IMR-90 (cell line): ENCODE measurements at regions not wholly inside any gene's neighbourhood (a gene's known extent, or its start where the extent isn't known, plus 50 kb on each side); places are given as distances from the start of the nearest gene placed in this dataset.
"Not testable (repeated sequence)": the region's sequence is repeated elsewhere in the genome, so short reads cannot be mapped to it uniquely, and the experiment has no call there.

Source experiments
- ATAC-seq: fragments of 200-7000 bp; cut with Tn5 transposase; 2 replicates; pipeline ENCODE4 v1.9.1; 2020; ENCODE audit warnings: low read depth, mild to moderate bottlenecking, moderate library complexity
- BruUV-seq: library from RNA; stranded (reverse); fragments of 400-500 nt; replicated peaks from 2 replicates; lab custom pipeline; 2021; lab: Mats Ljungman, UMichigan
- CTCF ChIA-PET: fragments of 300-600 bp; formaldehyde crosslinking; extraction: SDS; loops from one replicate; lab custom pipeline; 2021; ENCODE audit warnings: antibody characterized with exemption; lab: Yijun Ruan, JAX
- POLR2A ChIA-PET: fragments of 300-600 bp; sonication (Branson Sonifier 250); formaldehyde crosslinking; loops from one replicate; lab custom pipeline; 2022; ENCODE audit warnings: antibody characterized with exemption; ENCODE audit not compliant: unreplicated experiment; lab: Charles Lee
- DNase-seq: peaks from one replicate; pipeline ENCODE4 v3.0.0; 2013
- H2AFZ ChIP-seq: replicated peaks from 2 replicates; pipeline ENCODE3; 2013; ENCODE audit warnings: low read length, mild to moderate bottlenecking; ENCODE audit not compliant: poor library complexity
- H2AK5ac ChIP-seq: 2 replicates; pipeline ENCODE4 v1.6.1; 2013; ENCODE audit warnings: low read depth, low read length, inconsistent platforms
- H2AK9ac ChIP-seq: replicated peaks from 2 replicates; pipeline ENCODE3; 2013; ENCODE audit warnings: mild to moderate bottlenecking, low read depth, low read length, moderate library complexity; ENCODE audit not compliant: poor library complexity
- H2BK120ac ChIP-seq: 2 replicates; pipeline ENCODE4 v1.6.1; 2013; ENCODE audit warnings: low read depth, low read length, inconsistent platforms
- H2BK15ac ChIP-seq: 3 replicates; pipeline ENCODE4 v1.6.1; 2013; ENCODE audit warnings: low read depth, low read length, inconsistent platforms
- H2BK20ac ChIP-seq: 2 replicates; pipeline ENCODE4 v1.6.1; 2013; ENCODE audit warnings: low read depth, mild to moderate bottlenecking, inconsistent platforms, low read length, moderate library complexity
- H2BK5ac ChIP-seq: 2 replicates; pipeline ENCODE4 v1.6.1; 2013; ENCODE audit warnings: mild to moderate bottlenecking, low read depth, low read length, inconsistent platforms; ENCODE audit not compliant: poor library complexity, severe bottlenecking
- H3K14ac ChIP-seq: replicated peaks from 2 replicates; pipeline ENCODE4 v1.6.1; 2013; ENCODE audit warnings: low read depth, low read length, inconsistent platforms
- H3K18ac ChIP-seq: 2 replicates; pipeline ENCODE4 v1.6.1; 2013; ENCODE audit warnings: low read depth, low read length, control low read depth
- H3K23ac ChIP-seq: 2 replicates; pipeline ENCODE4 v1.6.1; 2013; ENCODE audit warnings: low read depth, low read length, inconsistent platforms
- H3K27ac ChIP-seq: 2 replicates; pipeline ENCODE4 v1.5.1; 2013; ENCODE audit warnings: mild to moderate bottlenecking, control low read depth, low read length; ENCODE audit not compliant: insufficient read depth
- H3K27me3 ChIP-seq: 2 replicates; pipeline ENCODE4 v1.6.1; 2013; ENCODE audit warnings: low read length; ENCODE audit not compliant: control insufficient read depth, insufficient read depth
- H3K36me3 ChIP-seq: 2 replicates; pipeline ENCODE4 v1.6.1; 2013; ENCODE audit warnings: low read length, mixed read lengths; ENCODE audit not compliant: control insufficient read depth, insufficient read depth
- H3K4ac ChIP-seq: 2 replicates; pipeline ENCODE4 v1.6.1; 2013; ENCODE audit warnings: low read depth, low read length, inconsistent platforms
- H3K4me1 ChIP-seq: 2 replicates; pipeline ENCODE4 v1.6.1; 2013; ENCODE audit warnings: low read length, mixed read lengths; ENCODE audit not compliant: control insufficient read depth, insufficient read depth
- H3K4me2 ChIP-seq: 2 replicates; pipeline ENCODE4 v1.6.1; 2013; ENCODE audit warnings: low read depth, mild to moderate bottlenecking, control low read depth, low read length, moderate library complexity
- H3K4me3 ChIP-seq: 2 replicates; pipeline ENCODE4 v1.5.1; 2013; ENCODE audit warnings: low read depth, mild to moderate bottlenecking, control low read depth, low read length, moderate library complexity; ENCODE audit not compliant: insufficient read depth
- H3K56ac ChIP-seq: 2 replicates; pipeline ENCODE4 v1.6.1; 2013; ENCODE audit warnings: low read length, inconsistent platforms; ENCODE audit not compliant: insufficient read depth; ENCODE audit errors: extremely low read depth
- H3K79me1 ChIP-seq, 2 experiments: 2 replicates each; pipeline ENCODE4 v1.6.1; 2013; ENCODE audit warnings: low read length in 2 of 2, inconsistent platforms in 1 of 2, low read depth in 1 of 2
- H3K9ac ChIP-seq: 2 replicates; pipeline ENCODE4 v1.6.1; 2013; ENCODE audit warnings: low read depth, low read length, control low read depth
- H3K9me1 ChIP-seq: 2 replicates; pipeline ENCODE4 v1.6.1; 2013; ENCODE audit warnings: low read length, inconsistent platforms; ENCODE audit not compliant: insufficient read depth
- H3K9me3 ChIP-seq: 2 replicates; pipeline ENCODE4 v1.6.1; 2013; ENCODE audit warnings: low read length; ENCODE audit not compliant: control insufficient read depth, insufficient read depth
- H4K20me1 ChIP-seq: 2 replicates; pipeline ENCODE4 v1.6.1; 2013; ENCODE audit warnings: low read length, inconsistent platforms; ENCODE audit not compliant: insufficient read depth
- H4K5ac ChIP-seq: 2 replicates; pipeline ENCODE4 v1.6.1; 2013; ENCODE audit warnings: mild to moderate bottlenecking, low read depth, low read length, control low read depth
- H4K8ac ChIP-seq, 2 experiments: 2 replicates each; pipeline ENCODE4 v1.6.1; 2013; ENCODE audit warnings: low read depth in 2 of 2, low read length in 2 of 2, control low read depth in 1 of 2, inconsistent platforms in 1 of 2
- H4K91ac ChIP-seq: 2 replicates; pipeline ENCODE4 v1.6.1; 2013; ENCODE audit warnings: low read depth, low read length, inconsistent platforms; ENCODE audit not compliant: insufficient read depth
- CHD1 ChIP-seq: IDR thresholded peaks from 2 replicates; pipeline ENCODE4 v1.6.1; 2012; ENCODE audit warnings: low read depth, low read length, improper control_type of control experiment
- FOS ChIP-seq: fragments of 150-350 bp; IDR thresholded peaks from 2 replicates; pipeline ENCODE4 v1.6.1; 2016; ENCODE audit warnings: low read depth, low read length
- MAZ ChIP-seq: IDR thresholded peaks from 2 replicates; pipeline ENCODE4 v1.6.1; 2012; ENCODE audit warnings: low read depth, mild to moderate bottlenecking, low read length, improper control_type of control experiment, moderate library complexity, borderline replicate concordance
- NFE2L2 ChIP-seq: fragments of 150-350 bp; IDR thresholded peaks from 2 replicates; pipeline ENCODE4 v1.6.1; 2016; ENCODE audit warnings: low read depth, mild to moderate bottlenecking, low read length
- RCOR1 ChIP-seq: IDR thresholded peaks from 2 replicates; pipeline ENCODE4 v1.6.1; 2012; ENCODE audit warnings: mild to moderate bottlenecking, low read length, improper control_type of control experiment; ENCODE audit not compliant: insufficient replicate concordance
- RFX5 ChIP-seq: IDR thresholded peaks from 2 replicates; pipeline ENCODE4 v1.8.0; 2012; ENCODE audit warnings: low read depth, mild to moderate bottlenecking, low read length, moderate library complexity
- WGBS, 2 experiments: methylation state at CpG; one replicate each; pipeline versions ENCODE4 v1.1.5 to v1.1.7; 2013; ENCODE audit warnings: missing lambda C conversion rate in 2 of 2; ENCODE audit not compliant: insufficient read length in 1 of 2; ENCODE audit errors: extremely low coverage in 2 of 2; 5-methylcytosine and 5-hydroxymethylcytosine counted together
- dilution Hi-C: fragments of 300-500 bp; cut with HindIII; formaldehyde crosslinking; loops from one replicate; pipeline ENCODE4 v1.14.3; 2018; ENCODE audit warnings: low sequenced_read_pairs; ENCODE audit not compliant: unreplicated experiment
- in situ Hi-C: fragments of 300-500 bp; cut with MboI; formaldehyde crosslinking; loops from 3 replicates; pipeline ENCODE4 v1.14.3; 2019; ENCODE audit warnings: low sequenced_read_pairs, inconsistent platforms, mixed read lengths
- intact Hi-C: fragments of 100-400 bp; cut with micrococcal nuclease; formaldehyde crosslinking; loops from 2 replicates; pipeline ENCODE4 v1.10.0; 2022

DNA sequence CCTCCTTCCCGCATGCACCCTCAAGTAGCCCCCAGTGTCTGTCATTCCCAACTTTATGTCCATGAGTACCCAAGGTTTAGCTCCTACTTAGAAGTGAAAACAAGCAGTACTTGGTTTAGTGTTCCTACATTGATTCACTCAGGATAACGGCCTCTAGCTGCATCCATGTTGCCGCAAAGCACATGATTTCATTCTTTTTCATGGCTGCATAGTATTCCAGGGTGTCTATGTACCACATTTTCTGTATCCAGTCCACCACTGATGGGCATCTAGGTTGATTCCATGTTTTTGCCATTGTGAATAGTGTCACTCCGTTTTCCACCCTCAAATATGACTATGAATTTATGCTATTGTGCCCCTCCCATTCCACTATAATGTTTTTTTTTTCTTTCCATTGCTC, 130.5 kb upstream of the MXRA5 start:
- no peak overlapping the region for H3K4me3 ChIP-seq
- DNase-seq = no peak
- in situ Hi-C loops = no loop called here
- dilution Hi-C loops = no loop called here
- no peaks in the 10 kb centered on the region for H3K36me3 ChIP-seq
- WGBS, 2 experiments = 76% methylated on average over 2 of the region's 4 CpGs; no CpG with 5 or more reads in 1 of the 2 experiments
- H2BK15ac ChIP-seq = no peak overlapping the region
- H3K27ac ChIP-seq = no peak overlapping the region
- no peak overlapping the region for H3K18ac ChIP-seq
- POLR2A ChIA-PET = no interaction called here
- H2BK120ac ChIP-seq = no peak overlapping the region
- H4K8ac ChIP-seq = no peak overlapping the region
- no peak overlapping the region for H3K4me2 ChIP-seq
- no peaks in the 10 kb centered on the region for H4K20me1 ChIP-seq
- CTCF ChIA-PET = no interaction called here
- no TSS peak for BruUV-seq
- intact Hi-C loops = no loop called here
- peaks cover 3% of the 10 kb centered on the region; the same call in 1 of the 2 replicates for H3K9me3 ChIP-seq
- no peak overlapping the region for H3K9ac ChIP-seq
- H2AK9ac ChIP-seq = no peak overlapping the region
- H2AFZ ChIP-seq = no peak overlapping the region
- H2AK5ac ChIP-seq = no peak overlapping the region
- H4K91ac ChIP-seq = no peak overlapping the region
- no peak overlapping the region for H3K23ac ChIP-seq
- no peaks in the 10 kb centered on the region for H3K9me1 ChIP-seq
- H3K27me3 ChIP-seq = no peaks in the 10 kb centered on the region
- no peak for ATAC-seq
- no peaks in the 10 kb centered on the region for H3K4me1 ChIP-seq
- no peak overlapping the region for H2BK20ac ChIP-seq
- no peak overlapping the region for H2BK5ac ChIP-seq
- H4K5ac ChIP-seq = no peak overlapping the region
- no peak overlapping the region for H3K14ac ChIP-seq
- TF ChIP-seq MAZ = no peak
- no peak for TF ChIP-seq CHD1
- no peak for TF ChIP-seq RFX5
- no peak for TF ChIP-seq RCOR1
- no peak for TF ChIP-seq NFE2L2
- TF ChIP-seq FOS = no peak
- H3K4ac ChIP-seq = no peak overlapping the region
- H3K56ac ChIP-seq = no peak overlapping the region
- H3K79me1 ChIP-seq = no peaks in the 10 kb centered on the region

DNA sequence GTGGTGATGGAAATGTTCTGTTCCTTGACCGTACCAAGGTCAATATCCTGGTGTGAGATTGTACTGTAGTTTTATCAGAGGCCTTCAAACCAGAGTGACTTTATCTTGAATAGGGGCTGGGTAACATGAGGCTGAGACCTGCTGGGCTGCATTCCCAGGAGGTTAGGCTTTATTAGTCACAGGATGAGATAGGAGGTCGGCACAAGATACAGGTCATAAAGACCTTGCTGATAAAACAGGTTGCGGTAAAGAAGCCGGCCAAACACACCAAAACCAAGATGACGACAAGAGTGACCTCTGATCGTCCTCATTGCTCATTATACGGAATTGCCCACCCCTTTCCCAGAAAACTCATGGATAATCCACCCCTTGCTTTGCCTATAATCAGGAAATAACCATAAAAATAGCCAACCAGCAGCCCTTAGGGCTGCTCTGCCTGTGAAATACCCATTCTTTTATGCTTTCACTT, 123.8 kb upstream of the MXRA5 start:
- H3K18ac ChIP-seq, H3K9me3 ChIP-seq, H2BK15ac ChIP-seq, CTCF ChIA-PET, H3K4me3 ChIP-seq, H4K20me1 ChIP-seq, in situ Hi-C loops, H3K9ac ChIP-seq, dilution Hi-C loops, H3K4ac ChIP-seq, POLR2A ChIA-PET, H3K56ac ChIP-seq, H2AK5ac ChIP-seq, H2AK9ac ChIP-seq, H2AFZ ChIP-seq, H3K36me3 ChIP-seq, BruUV-seq, H3K4me1 ChIP-seq, H3K23ac ChIP-seq, H2BK5ac ChIP-seq, DNase-seq, H2BK20ac ChIP-seq, H3K27me3 ChIP-seq, intact Hi-C loops, H3K4me2 ChIP-seq, H3K9me1 ChIP-seq, H4K8ac ChIP-seq, H3K79me1 ChIP-seq, H4K5ac ChIP-seq, H3K27ac ChIP-seq, H3K14ac ChIP-seq, ATAC-seq, H2BK120ac ChIP-seq, H4K91ac ChIP-seq: not testable (repeated sequence)
- WGBS, 2 experiments = 69% methylated on average over 3 of the region's 7 CpGs; no CpG with 5 or more reads in 1 of the 2 experiments
